Natural killer cell (primary cell): ENCODE measurements at regions not wholly inside any gene's neighbourhood (a gene's known extent, or its start where the extent isn't known, plus 50 kb on each side); places are given as distances from the start of the nearest gene placed in this dataset.

ENCODE experiments used
- ATAC-seq, 3 donors: fragments of 150-1000 bp in 2 of 3; fragments of 200-7000 bp in 1 of 3; cut with Tn5 transposase; 1 replicate in 1 of 3; 2 replicates in 2 of 3; pipeline ENCODE4 v1.10.0; 2021; ENCODE audit warnings: mild to moderate bottlenecking in 2 of 3, moderate library complexity in 2 of 3
- DNase-seq, 2 donors: peaks; one replicate each; pipeline versions ENCODE4 v3.0.0 to v3.0.0-alpha.2; 2013 to 2021; ENCODE audit warnings: mixed read lengths in 1 of 2
- H3K27ac ChIP-seq: one replicate; pipeline ENCODE4 v1.5.1; 2013; ENCODE audit warnings: mild to moderate bottlenecking, low read length
- H3K27me3 ChIP-seq: one replicate; pipeline ENCODE4 v1.6.1; 2013; ENCODE audit warnings: low read length; ENCODE audit not compliant: control insufficient read depth, insufficient read depth
- H3K36me3 ChIP-seq: one replicate; pipeline ENCODE4 v1.6.1; 2013; ENCODE audit warnings: low read length; ENCODE audit not compliant: control insufficient read depth, insufficient read depth
- H3K4me1 ChIP-seq: one replicate; pipeline ENCODE4 v1.6.1; 2013; ENCODE audit warnings: low read length; ENCODE audit not compliant: control insufficient read depth, insufficient read depth
- H3K4me3 ChIP-seq: one replicate; pipeline ENCODE4 v1.5.1; 2013; ENCODE audit warnings: low read length
- H3K9me3 ChIP-seq: one replicate; pipeline ENCODE4 v1.6.1; 2013; ENCODE audit warnings: low read length; ENCODE audit not compliant: control insufficient read depth, insufficient read depth
- H3K27ac Mint-ChIP-seq, 2 donors: one replicate each; pipeline ENCODE4 v1.8.0; 2022; ENCODE audit warnings: mild to moderate bottlenecking in 2 of 2, mixed read lengths in 2 of 2, moderate library complexity in 1 of 2
- H3K27me3 Mint-ChIP-seq, 2 donors: one replicate each; pipeline ENCODE4 v1.8.0; 2022; ENCODE audit warnings: low read depth in 2 of 2, mixed read lengths in 2 of 2
- H3K36me3 Mint-ChIP-seq: one replicate; pipeline ENCODE4 v1.8.0; 2022; ENCODE audit warnings: mixed read lengths
- H3K4me1 Mint-ChIP-seq, 2 donors: one replicate each; pipeline ENCODE4 v1.8.0; 2022; ENCODE audit warnings: mixed read lengths in 2 of 2
- H3K4me3 Mint-ChIP-seq: one replicate; pipeline ENCODE4 v1.8.0; 2022; ENCODE audit warnings: mild to moderate bottlenecking, moderate library complexity, mixed read lengths
- H3K9me3 Mint-ChIP-seq, 2 donors: one replicate each; pipeline ENCODE4 v1.8.0; 2022; ENCODE audit warnings: mixed read lengths in 2 of 2
- CTCF ChIP-seq: fragments of 200-600 bp; IDR thresholded peaks from one replicate; pipeline ENCODE4 v1.8.0; 2022; ENCODE audit warnings: antibody characterized with exemption
- WGBS: methylation state at CpG from one replicate; pipeline ENCODE4 v1.1.7; 2013; ENCODE audit warnings: missing lambda C conversion rate; ENCODE audit not compliant: insufficient coverage; 5-methylcytosine and 5-hydroxymethylcytosine counted together
- intact Hi-C: fragments of 100-400 bp; cut with micrococcal nuclease; formaldehyde crosslinking; loops from one replicate; pipeline ENCODE4 v1.14.2; 2022

GRCh38 chr13:65505941-65506340 lies 1724.2 kb downstream of the PCDH9 start:
- H3K27ac Mint-ChIP-seq = no peak overlapping the region
- Histone ChIP-seq H3K9me3 (no peaks in the 10 kb centered on the region), H3K27me3 (no peaks in the 10 kb centered on the region), H3K27ac (no peak overlapping the region), H3K4me1 (no peaks in the 10 kb centered on the region), H3K4me3 (no peak overlapping the region), H3K36me3 (no peaks in the 10 kb centered on the region)
- no peak overlapping the region for H3K4me3 Mint-ChIP-seq
- no peak for TF ChIP-seq CTCF
- peaks cover 7 to 11% of the 10 kb centered on the region in 2 donors for H3K9me3 Mint-ChIP-seq
- no peaks in the 10 kb centered on the region for H3K36me3 Mint-ChIP-seq
- ATAC-seq = no peak
- no peaks in the 10 kb centered on the region for H3K27me3 Mint-ChIP-seq
- no peaks in the 10 kb centered on the region for H3K4me1 Mint-ChIP-seq
- WGBS = 93% methylated on average over 1 of the region's 1 CpG
- DNase-seq = no peak
- intact Hi-C loops = no loop called here

GRCh38 chr13:65504213-65504612 lies 1725.9 kb downstream of the PCDH9 start:
- Histone ChIP-seq H3K36me3 (no peaks in the 10 kb centered on the region), H3K9me3 (no peaks in the 10 kb centered on the region), H3K27me3 (no peaks in the 10 kb centered on the region), H3K4me3 (no peak overlapping the region), H3K27ac (no peak overlapping the region), H3K4me1 (no peaks in the 10 kb centered on the region)
- DNase-seq = no peak
- intact Hi-C loops = no loop called here
- no peaks in the 10 kb centered on the region for H3K4me1 Mint-ChIP-seq
- ATAC-seq = no peak
- no CpG with 5 or more reads among the region's 1 CpG for WGBS
- TF ChIP-seq CTCF = no peak
- no peak overlapping the region for H3K27ac Mint-ChIP-seq
- H3K27me3 Mint-ChIP-seq = no peaks in the 10 kb centered on the region
- peaks cover 7 to 11% of the 10 kb centered on the region in 2 donors for H3K9me3 Mint-ChIP-seq
- no peaks in the 10 kb centered on the region for H3K36me3 Mint-ChIP-seq
- no peak overlapping the region for H3K4me3 Mint-ChIP-seq

- Histone ChIP-seq H3K36me3 (no peaks in the 10 kb centered on the region), H3K4me3 (no peak overlapping the region), H3K27ac (no peak overlapping the region), H3K27me3 (no peaks in the 10 kb centered on the region), H3K4me1 (no peaks in the 10 kb centered on the region), H3K9me3 (no peaks in the 10 kb centered on the region)
- Mint-ChIP-seq H3K4me3 (no peak overlapping the region), H3K36me3 (no peaks in the 10 kb centered on the region), H3K27ac (no peak overlapping the region), H3K27me3 (no peaks in the 10 kb centered on the region), H3K9me3 (peaks cover 5 to 8% of the 10 kb centered on the region in 2 donors), H3K4me1 (no peaks in the 10 kb centered on the region)
- TF ChIP-seq CTCF = no peak
- WGBS = 100% methylated on average over 1 of the region's 3 CpGs
- ATAC-seq = no peak
- no peak for DNase-seq
- intact Hi-C loops = no loop called here
These were observed 1729.7 kb downstream of the PCDH9 start for GRCh38 chr13:65500481-65500880.

DNA sequence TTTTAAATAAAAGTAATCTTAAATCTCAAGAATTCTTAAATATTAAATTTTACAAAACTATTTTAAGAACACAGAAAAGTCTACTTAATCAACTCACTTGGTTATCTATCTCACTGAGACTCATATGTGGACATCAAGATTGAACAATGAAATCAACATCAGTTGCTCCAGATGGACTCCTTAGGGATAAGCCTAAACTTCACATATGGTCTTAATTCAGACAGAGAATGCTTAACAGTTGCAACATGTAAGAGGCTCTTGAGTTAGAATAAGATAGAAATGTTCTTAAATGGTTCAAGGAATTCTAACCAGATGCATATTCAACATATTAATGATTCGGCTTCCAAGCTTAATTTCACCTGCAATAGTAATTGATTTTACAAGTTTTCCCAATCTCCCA lies 1730.9 kb downstream of the PCDH9 start:
- no peak for DNase-seq
- no peak overlapping the region for H3K4me3 ChIP-seq
- Mint-ChIP-seq H3K36me3 (no peaks in the 10 kb centered on the region), H3K4me3 (no peak overlapping the region), H3K27ac (no peak overlapping the region), H3K4me1 (no peaks in the 10 kb centered on the region), H3K27me3 (no peaks in the 10 kb centered on the region), H3K9me3 (peaks cover 2 to 5% of the 10 kb centered on the region in 2 donors)
- H3K9me3 ChIP-seq = no peaks in the 10 kb centered on the region
- no peaks in the 10 kb centered on the region for H3K4me1 ChIP-seq
- WGBS = 100% methylated on average over 1 of the region's 1 CpG
- H3K36me3 ChIP-seq = no peaks in the 10 kb centered on the region
- H3K27ac ChIP-seq = no peak overlapping the region
- H3K27me3 ChIP-seq = no peaks in the 10 kb centered on the region
- intact Hi-C loops = no loop called here
- no peak for ATAC-seq
- TF ChIP-seq CTCF = no peak
